BE2C (cell line): ENCODE measurements at regions not wholly inside any gene's neighbourhood (a gene's known extent, or its start where the extent isn't known, plus 50 kb on each side); places are given as distances from the start of the nearest gene placed in this dataset.

Source experiments
- DNase-seq: peaks from one replicate; pipeline ENCODE4 v3.0.0-alpha.2; 2020
- H3K27me3 ChIP-seq: fragments of 250-450 bp; sonication (Bioruptor Pico); 2 replicates; pipeline ENCODE4 v1.5.1; 2020; ENCODE audit warnings: mild to moderate bottlenecking
- H3K36me3 ChIP-seq: fragments of 250-450 bp; sonication (Bioruptor Pico); 2 replicates; pipeline ENCODE4 v1.5.1; 2020; ENCODE audit warnings: mild to moderate bottlenecking
- H3K4me1 ChIP-seq: fragments of 250-450 bp; sonication (Bioruptor Pico); 2 replicates; pipeline ENCODE4 v1.5.1; 2020
- H3K4me3 ChIP-seq: 2 replicates; pipeline ENCODE4 v1.5.1; 2011; ENCODE audit warnings: low read depth, low read length
- H3K9me3 ChIP-seq: fragments of 250-450 bp; sonication (Bioruptor Pico); 2 replicates; pipeline ENCODE4 v1.5.1; 2020
- CTCF ChIP-seq: IDR thresholded peaks from 2 replicates; pipeline ENCODE4 v1.5.1; 2012; ENCODE audit warnings: mild to moderate bottlenecking, low read depth, low read length

- no peaks in the 10 kb centered on the region for H3K4me1 ChIP-seq
- peaks cover 87% of the 10 kb centered on the region for H3K27me3 ChIP-seq
- H3K4me3 ChIP-seq = no peak overlapping the region
- no peak for TF ChIP-seq CTCF
- DNase-seq = no peak
- no peaks in the 10 kb centered on the region for H3K36me3 ChIP-seq
- H3K9me3 ChIP-seq = no peaks in the 10 kb centered on the region
Observed at GRCh38 chr17:79215631-79216030, 141.0 kb downstream of the ENGASE start.

- Histone ChIP-seq H3K4me3 (no peak overlapping the region), H3K9me3 (no peaks in the 10 kb centered on the region), H3K27me3 (peaks cover 87% of the 10 kb centered on the region), H3K36me3 (no peaks in the 10 kb centered on the region), H3K4me1 (no peaks in the 10 kb centered on the region)
- no peak for TF ChIP-seq CTCF
- DNase-seq = no peak
Observed at GRCh38 chr17:79214940-79215604, 140.4 kb downstream of the ENGASE start.

- TF ChIP-seq CTCF = no peak
- Histone ChIP-seq H3K27me3 (peaks cover 92% of the 10 kb centered on the region), H3K4me3 (no peak overlapping the region), H3K4me1 (no peaks in the 10 kb centered on the region), H3K9me3 (no peaks in the 10 kb centered on the region), H3K36me3 (no peaks in the 10 kb centered on the region)
- no peak for DNase-seq
Observed at GRCh38 chr17:79214459-79214858, 139.8 kb downstream of the ENGASE start.

- peaks cover 95% of the 10 kb centered on the region for H3K27me3 ChIP-seq
- H3K9me3 ChIP-seq = no peaks in the 10 kb centered on the region
- no peak overlapping the region for H3K4me3 ChIP-seq
- no peaks in the 10 kb centered on the region for H3K4me1 ChIP-seq
- H3K36me3 ChIP-seq = no peaks in the 10 kb centered on the region
- DNase-seq = no peak
- no peak for TF ChIP-seq CTCF
Observed at GRCh38 chr17:79213305-79213704, 138.7 kb downstream of the ENGASE start.

- no peaks in the 10 kb centered on the region for H3K9me3 ChIP-seq
- H3K36me3 ChIP-seq = no peaks in the 10 kb centered on the region
- no peak for DNase-seq
- no peak for TF ChIP-seq CTCF
- peaks cover 95% of the 10 kb centered on the region for H3K27me3 ChIP-seq
- no peaks in the 10 kb centered on the region for H3K4me1 ChIP-seq
- no peak overlapping the region for H3K4me3 ChIP-seq
Observed at GRCh38 chr17:79212149-79213087, 137.8 kb downstream of the ENGASE start.
